SJCRH30 (cell line): ENCODE measurements at regions not wholly inside any gene's neighbourhood (a gene's known extent, or its start where the extent isn't known, plus 50 kb on each side); places are given as distances from the start of the nearest gene placed in this dataset.
A peak's percentile ranks its signal among the peaks of the same experiment; 100 is the strongest.

ENCODE experiments used
- DNase-seq, 2 experiments: peaks; one replicate each; pipeline ENCODE4 v3.0.0-alpha.2; 2015 to 2020
- H3K27ac ChIP-seq: fragments of 250-450 bp; sonication (Bioruptor Pico); 2 replicates; pipeline ENCODE4 v1.5.1; 2020; ENCODE audit warnings: mild to moderate bottlenecking, moderate library complexity
- H3K27me3 ChIP-seq: fragments of 250-450 bp; sonication (Bioruptor Pico); 2 replicates; pipeline ENCODE4 v1.5.1; 2020; ENCODE audit warnings: mild to moderate bottlenecking, moderate library complexity
- H3K36me3 ChIP-seq: fragments of 250-450 bp; sonication (Bioruptor Pico); 2 replicates; pipeline ENCODE4 v1.5.1; 2020; ENCODE audit warnings: mild to moderate bottlenecking, moderate library complexity
- H3K4me1 ChIP-seq: fragments of 250-450 bp; sonication (Bioruptor Pico); 2 replicates; pipeline ENCODE4 v1.5.1; 2020; ENCODE audit warnings: mild to moderate bottlenecking, moderate library complexity
- H3K4me3 ChIP-seq: fragments of 250-450 bp; sonication (Bioruptor Pico); 2 replicates; pipeline ENCODE4 v1.5.1; 2020; ENCODE audit warnings: mild to moderate bottlenecking, moderate library complexity
- H3K9me3 ChIP-seq: fragments of 250-450 bp; sonication (Bioruptor Pico); replicated peaks from 2 replicates; pipeline ENCODE4 v1.5.1; 2020; ENCODE audit warnings: mild to moderate bottlenecking, moderate library complexity

DNA sequence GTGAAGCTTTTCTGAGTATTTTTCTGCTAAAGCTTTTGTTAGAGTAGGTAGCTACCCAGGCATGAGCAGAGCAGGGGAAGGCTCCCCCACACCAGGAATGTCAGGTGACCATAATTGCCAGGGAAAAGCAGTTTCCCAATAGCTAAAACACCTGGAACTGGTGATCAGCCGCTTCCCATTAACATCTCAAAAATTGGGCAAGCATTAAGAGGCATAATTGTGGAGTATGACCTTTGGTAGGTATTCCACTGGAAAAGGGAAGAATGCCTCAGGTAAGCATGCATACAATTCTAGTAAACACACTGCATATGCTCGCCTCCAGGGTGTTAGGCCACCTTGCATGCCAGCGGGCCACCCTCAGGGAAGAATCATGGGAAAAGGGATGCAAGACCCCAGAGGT is 84.5 kb downstream of the CCR1 start:
- H3K27ac ChIP-seq, result no peak overlapping the region
- no peaks in the 10 kb centered on the region for H3K36me3 ChIP-seq
- H3K27me3 ChIP-seq, result no peaks in the 10 kb centered on the region
- H3K9me3 ChIP-seq, result no peaks in the 10 kb centered on the region; the same call in 1 of the 2 replicates
- H3K4me3 ChIP-seq, result no peak overlapping the region
- no peak for DNase-seq
- H3K4me1 ChIP-seq, result no peaks in the 10 kb centered on the region

DNA sequence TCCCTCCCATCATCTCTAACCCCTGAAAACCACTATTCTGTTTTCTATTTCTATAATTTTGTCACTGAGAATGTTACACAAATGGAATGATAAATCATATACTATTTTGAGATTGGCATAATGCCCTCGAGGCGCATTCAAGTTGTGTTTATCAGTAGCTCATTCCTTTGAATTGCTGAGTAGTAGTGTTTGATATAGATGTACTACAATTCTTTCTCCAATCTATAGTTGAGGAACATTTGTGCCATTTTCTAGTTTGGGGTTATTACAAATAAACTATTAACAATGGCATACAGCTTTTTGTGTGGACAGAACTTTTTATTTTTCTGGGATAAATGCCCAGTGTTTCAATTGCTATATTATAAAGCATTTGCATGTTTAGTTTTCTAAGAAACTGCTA is 86.0 kb downstream of the CCR1 start:
- no peaks in the 10 kb centered on the region; the same call in 1 of the 2 replicates for H3K9me3 ChIP-seq
- H3K4me3 ChIP-seq, result no peak overlapping the region
- no peaks in the 10 kb centered on the region for H3K36me3 ChIP-seq
- H3K27ac ChIP-seq, result no peak overlapping the region
- DNase-seq, result no peak
- H3K4me1 ChIP-seq, result no peaks in the 10 kb centered on the region
- H3K27me3 ChIP-seq, result no peaks in the 10 kb centered on the region

DNA sequence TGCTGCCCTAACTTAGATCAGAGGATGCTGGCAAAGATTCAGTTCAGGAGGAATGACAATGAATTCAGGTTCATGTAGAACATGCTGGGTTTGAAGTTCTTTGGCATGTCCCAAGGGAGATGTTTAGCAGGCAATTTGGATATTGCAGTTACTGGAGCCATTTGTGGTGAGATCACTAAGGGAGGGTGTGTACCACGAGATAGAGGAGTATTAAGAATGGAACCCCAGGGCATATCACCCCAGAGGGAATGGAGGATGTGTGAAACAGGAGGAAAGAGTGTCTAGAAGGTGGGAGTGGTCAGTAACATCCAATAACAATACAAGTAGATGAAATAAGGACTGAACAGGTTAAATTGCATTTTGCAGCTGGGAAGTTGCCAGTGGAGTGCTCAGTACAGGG is 87.1 kb downstream of the CCR1 start:
- no peaks in the 10 kb centered on the region for H3K36me3 ChIP-seq
- H3K9me3 ChIP-seq, result no peaks in the 10 kb centered on the region
- H3K27ac ChIP-seq, result no peak overlapping the region
- H3K4me3 ChIP-seq, result no peak overlapping the region
- DNase-seq, result no peak
- H3K4me1 ChIP-seq, result no peaks in the 10 kb centered on the region
- no peaks in the 10 kb centered on the region for H3K27me3 ChIP-seq

DNA sequence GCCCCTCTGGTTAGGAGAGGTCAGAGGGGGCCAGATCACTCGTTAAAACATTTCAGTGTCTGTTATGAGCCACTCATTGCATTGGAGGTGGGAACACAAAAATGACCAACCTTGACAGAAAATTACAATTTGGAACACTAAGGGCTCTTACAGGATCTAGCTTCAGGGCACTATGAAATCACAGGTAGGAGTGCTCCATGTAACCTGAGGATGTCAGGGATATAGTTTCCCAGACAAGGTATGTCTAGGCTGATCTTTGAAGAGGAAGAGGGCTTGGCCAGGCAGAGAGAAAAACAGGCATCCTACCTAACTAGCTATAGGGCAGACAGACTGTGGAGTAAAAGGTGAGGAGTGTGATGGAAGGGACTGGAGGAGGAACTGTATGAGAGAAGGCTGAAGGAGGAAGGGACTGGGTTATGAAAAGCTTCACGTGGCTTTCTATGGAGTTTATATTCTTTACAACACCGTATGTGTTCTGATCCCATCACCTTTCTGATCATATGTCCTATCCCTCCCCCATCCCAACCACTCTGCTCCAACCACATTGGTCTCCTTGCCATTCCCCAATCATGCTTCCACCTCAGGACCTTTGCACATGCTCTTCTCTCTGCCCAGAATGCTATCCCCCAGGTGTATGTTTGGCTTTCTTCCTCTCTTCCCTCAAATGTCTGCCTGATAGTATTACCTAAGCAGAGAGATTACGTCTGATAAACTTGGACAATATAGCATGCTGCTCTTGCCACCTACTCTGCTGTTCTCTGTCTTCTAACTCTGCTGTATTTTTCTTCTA is 88.2 kb downstream of the CCR1 start:
- Histone ChIP-seq H3K36me3 (no peaks in the 10 kb centered on the region), H3K9me3 (no peaks in the 10 kb centered on the region), H3K27me3 (no peaks in the 10 kb centered on the region), H3K4me1 (no peaks in the 10 kb centered on the region), H3K27ac (no peak overlapping the region), H3K4me3 (no peak overlapping the region)
- DNase-seq, result no peak

DNA sequence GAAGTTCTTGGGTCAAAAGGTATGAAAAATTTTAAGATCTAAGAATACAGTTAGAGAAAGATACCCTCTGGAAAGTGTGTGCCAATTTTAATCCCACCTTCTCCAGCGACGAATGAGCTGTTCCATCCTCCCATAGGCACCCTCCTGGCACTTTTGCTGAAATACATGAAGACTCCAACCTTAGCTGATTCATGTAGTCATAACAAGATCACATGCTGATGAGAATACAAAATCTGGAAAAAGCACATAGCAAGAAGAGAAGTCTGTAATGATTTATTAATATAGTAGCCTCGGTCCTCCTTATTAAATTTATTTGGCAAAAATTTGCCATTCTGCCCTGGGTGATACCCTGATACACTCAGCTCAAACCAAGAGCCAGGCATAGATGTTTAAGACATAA is 88.9 kb downstream of the CCR1 start:
- Histone ChIP-seq H3K36me3 (no peaks in the 10 kb centered on the region), H3K27me3 (no peaks in the 10 kb centered on the region), H3K27ac (no peak overlapping the region), H3K4me3 (no peak overlapping the region), H3K4me1 (no peaks in the 10 kb centered on the region), H3K9me3 (no peaks in the 10 kb centered on the region)
- no peak for DNase-seq

DNA sequence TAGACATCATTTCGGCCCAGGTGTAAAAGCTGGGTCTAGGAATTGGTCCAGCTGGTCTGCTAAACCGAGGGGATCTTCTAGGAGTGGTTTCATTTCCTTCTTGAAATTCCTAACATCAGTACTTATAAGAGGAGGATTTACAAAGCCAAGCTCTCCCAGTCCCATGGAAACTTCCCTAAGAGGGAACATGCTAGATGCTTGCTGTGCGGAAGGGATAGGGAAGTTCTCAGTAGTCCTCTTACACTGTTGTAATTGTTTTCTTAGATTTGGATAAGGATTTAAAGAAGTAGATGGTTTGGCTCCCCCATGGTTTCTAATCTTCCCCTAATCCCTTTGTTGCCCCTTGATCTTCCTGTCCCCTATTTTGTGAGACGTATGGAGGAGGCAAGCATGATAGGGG is 89.7 kb upstream of the XCR1 start:
- H3K4me3 ChIP-seq, result no peak overlapping the region
- H3K4me1 ChIP-seq, result no peaks in the 10 kb centered on the region
- H3K27me3 ChIP-seq, result no peaks in the 10 kb centered on the region
- H3K36me3 ChIP-seq, result no peaks in the 10 kb centered on the region
- H3K27ac ChIP-seq, result no peak overlapping the region
- no peak for DNase-seq
- H3K9me3 ChIP-seq, result no peaks in the 10 kb centered on the region

DNA sequence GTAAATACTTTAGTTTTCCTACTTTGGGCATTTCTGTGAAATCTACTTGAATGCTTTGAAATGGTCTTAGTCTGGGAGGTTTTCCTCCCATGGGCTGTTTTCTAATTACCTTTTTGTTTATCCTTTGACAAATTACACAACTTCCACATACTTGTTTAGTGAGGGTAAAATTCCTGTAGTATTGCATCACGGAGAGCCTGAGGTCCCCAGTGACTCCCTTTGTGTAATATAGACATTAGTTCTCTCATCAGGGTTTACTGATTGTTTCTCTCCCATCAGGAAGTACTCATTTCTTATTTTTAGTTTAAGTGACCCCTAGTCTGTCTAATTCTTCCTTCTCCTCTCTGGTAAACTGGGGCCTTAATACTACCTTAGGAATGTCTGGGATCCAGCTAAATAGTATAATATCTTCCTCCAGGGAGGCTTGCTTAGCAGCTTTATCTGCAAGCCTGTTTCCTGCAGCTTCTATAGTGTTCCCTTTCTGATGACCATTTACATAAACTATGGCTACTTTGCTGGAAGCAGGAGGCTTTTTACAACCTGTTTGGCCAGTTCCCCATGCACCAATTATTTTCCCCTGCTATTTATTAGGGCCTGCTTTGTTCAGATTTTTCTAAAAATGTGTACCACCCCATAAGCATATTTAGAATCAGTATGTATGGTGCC is 87.2 kb upstream of the XCR1 start:
- Histone ChIP-seq H3K27me3 (no peaks in the 10 kb centered on the region), H3K4me3 (no peak overlapping the region), H3K36me3 (no peaks in the 10 kb centered on the region), H3K4me1 (no peaks in the 10 kb centered on the region), H3K9me3 (no peaks in the 10 kb centered on the region), H3K27ac (no peak overlapping the region)
- no peak for DNase-seq

DNA sequence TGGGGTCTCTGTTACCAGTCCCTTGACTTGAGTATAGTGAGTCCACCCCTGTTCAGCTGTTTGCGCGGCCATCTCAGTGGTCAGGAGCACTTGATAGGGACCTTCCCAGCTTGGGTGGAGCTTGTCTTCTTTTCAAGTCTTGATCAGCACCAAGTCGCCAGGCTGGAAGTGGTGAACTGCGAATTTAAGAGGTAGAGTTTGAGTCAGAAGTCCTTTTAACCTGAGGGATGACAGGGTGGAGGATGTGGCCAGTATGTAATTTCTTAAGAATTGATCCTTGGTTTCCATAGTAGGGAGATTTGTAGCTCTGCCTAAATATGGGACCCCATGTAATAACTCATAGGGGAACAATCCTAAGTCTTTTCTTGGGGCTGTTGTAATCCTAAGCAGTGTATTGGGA is 86.3 kb upstream of the XCR1 start:
- Histone ChIP-seq H3K4me1 (no peaks in the 10 kb centered on the region), H3K36me3 (no peaks in the 10 kb centered on the region), H3K4me3 (no peak overlapping the region), H3K27me3 (no peaks in the 10 kb centered on the region), H3K27ac (no peak overlapping the region), H3K9me3 (no peaks in the 10 kb centered on the region)
- no peak for DNase-seq

DNA sequence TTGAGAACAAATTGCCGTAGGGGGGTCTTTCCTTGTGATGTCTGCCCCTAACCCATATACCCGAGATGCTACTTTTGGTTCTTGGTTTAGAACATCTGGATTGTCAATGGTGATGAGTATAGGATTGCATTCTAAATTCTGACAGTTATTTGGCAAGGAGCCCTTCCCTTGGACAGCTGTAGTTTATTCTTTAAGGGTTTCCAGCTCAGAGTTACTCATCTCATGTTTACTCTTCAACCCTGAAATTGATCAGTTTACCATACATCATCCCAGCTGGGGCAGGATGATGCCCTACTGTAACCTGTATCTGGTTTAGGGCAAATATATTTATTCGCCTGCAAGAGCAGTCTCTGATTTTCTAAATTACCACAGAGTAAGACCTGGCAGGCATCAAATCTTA is 85.7 kb upstream of the XCR1 start:
- Histone ChIP-seq H3K27ac (no peak overlapping the region), H3K4me3 (no peak overlapping the region), H3K9me3 (no peaks in the 10 kb centered on the region), H3K36me3 (no peaks in the 10 kb centered on the region), H3K27me3 (no peaks in the 10 kb centered on the region), H3K4me1 (no peaks in the 10 kb centered on the region)
- DNase-seq, result no peak

DNA sequence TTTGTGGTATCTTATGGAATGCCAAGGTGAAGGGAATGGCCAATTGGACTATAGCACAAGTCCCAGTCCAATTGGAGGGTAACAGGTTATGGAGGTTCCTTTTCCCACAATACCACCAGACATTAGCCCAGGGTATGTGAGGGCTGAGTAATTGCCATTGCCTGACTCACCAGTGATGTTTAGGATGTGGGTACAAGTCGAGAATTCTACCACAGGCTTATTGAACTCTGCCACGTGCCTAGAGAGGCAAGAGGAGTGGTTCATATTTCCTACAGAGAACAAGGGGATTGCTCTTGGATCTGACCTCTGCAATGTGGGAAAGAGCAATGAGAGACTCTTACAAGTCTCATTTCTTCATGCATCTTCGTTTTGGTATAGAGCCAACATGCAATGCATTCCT is 85.0 kb upstream of the XCR1 start:
- no peaks in the 10 kb centered on the region for H3K36me3 ChIP-seq
- H3K27ac ChIP-seq, result no peak overlapping the region
- DNase-seq, result no peak
- H3K9me3 ChIP-seq, result no peaks in the 10 kb centered on the region
- no peaks in the 10 kb centered on the region for H3K4me1 ChIP-seq
- H3K27me3 ChIP-seq, result no peaks in the 10 kb centered on the region
- H3K4me3 ChIP-seq, result no peak overlapping the region

DNA sequence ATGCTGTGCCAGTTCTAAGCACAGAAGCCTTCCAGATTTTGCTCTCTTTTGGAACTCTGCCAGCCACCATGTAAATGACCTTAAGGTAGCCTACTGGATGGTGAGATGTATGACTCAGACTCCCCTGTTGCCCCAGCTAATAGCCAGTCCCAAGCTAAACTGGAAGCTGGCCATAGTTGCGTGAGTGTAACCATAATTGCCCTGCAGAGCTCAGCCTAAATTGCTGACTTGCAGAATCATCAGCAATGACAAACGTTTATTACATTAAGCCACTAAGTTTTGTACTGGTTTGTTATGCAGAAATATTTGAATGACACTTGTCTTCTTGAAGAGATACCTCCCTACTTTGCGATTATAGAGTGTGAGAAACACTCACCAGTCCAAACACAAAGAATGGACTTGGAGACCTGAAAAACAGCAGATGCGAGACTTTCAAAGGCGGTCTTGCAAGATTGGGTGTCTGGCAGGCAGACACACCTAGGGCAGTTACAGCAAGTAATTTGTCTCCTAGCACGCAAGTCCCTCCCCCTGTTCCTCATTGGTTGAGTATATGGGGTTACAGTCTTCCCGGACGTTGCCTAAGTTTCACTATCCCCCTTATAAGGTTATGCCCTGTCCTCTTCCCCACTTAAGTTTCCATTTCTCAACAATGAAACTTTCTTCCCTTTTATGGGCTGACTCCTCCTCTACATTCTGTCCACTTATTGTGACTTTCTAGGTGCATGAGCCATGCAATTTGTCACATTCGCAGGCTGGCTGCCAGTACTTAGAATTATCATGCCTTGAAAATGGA is 83.6 kb upstream of the XCR1 start:
- peak in 1 of 2 experiments; percentile 18 for DNase-seq
- H3K4me3 ChIP-seq, result no peak overlapping the region
- H3K4me1 ChIP-seq, result no peaks in the 10 kb centered on the region
- H3K9me3 ChIP-seq, result no peaks in the 10 kb centered on the region
- no peaks in the 10 kb centered on the region for H3K36me3 ChIP-seq
- H3K27ac ChIP-seq, result no peak overlapping the region
- H3K27me3 ChIP-seq, result no peaks in the 10 kb centered on the region

DNA sequence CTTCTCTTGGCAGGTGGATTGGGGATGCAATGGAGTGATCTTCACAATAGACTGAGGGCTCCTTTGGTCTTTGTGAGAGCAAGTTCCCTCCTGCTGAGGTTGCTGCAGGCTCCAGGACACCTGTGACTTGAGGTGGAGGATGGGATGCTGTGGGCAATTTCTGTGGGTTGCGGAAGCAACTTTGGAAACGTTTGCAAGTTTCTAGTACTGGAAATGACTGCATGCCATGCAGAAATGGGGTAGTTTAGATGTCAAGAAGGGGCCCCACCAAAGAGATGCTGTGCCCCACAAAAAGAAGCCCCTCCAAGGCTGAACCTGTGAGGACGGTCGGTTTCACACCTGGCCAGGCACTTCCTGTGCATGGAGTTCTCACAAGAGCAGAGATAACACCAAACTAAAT is 80.4 kb upstream of the XCR1 start:
- H3K4me1 ChIP-seq, result no peaks in the 10 kb centered on the region
- H3K9me3 ChIP-seq, result no peaks in the 10 kb centered on the region
- no peaks in the 10 kb centered on the region for H3K27me3 ChIP-seq
- no peak for DNase-seq
- no peak overlapping the region for H3K4me3 ChIP-seq
- H3K36me3 ChIP-seq, result no peaks in the 10 kb centered on the region
- no peak overlapping the region for H3K27ac ChIP-seq

DNA sequence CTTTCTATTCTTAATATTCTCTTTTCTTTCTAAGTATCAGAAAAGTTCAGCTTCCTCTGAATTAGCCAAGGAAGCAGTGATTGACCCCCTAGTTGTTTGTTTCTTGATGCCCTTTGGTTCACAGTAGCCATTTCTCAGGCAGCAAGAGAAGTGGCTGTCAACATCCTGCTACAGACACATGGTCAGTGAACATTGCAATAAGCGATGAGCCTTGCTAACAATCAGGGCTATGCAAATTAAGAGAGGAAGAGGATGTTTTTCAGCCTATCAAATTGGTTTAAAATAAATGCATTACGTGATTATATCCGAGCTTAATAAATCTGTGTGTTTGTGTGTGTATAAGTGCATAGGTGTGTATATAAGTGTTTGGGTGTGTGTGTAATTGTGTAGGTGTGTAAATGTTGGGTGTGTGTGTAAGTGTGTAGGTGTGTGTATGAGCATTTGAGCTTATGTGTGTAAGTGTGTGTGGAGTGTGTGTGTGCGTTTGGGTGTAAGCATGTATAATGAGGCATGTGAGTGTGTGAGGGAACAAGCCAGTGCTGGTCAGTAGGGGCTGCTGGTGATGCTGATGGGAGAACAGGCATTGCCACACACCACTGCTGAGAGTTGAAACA is 78.1 kb upstream of the XCR1 start:
- H3K36me3 ChIP-seq, result no peaks in the 10 kb centered on the region
- no peak for DNase-seq
- no peak overlapping the region for H3K27ac ChIP-seq
- H3K4me3 ChIP-seq, result no peak overlapping the region
- H3K27me3 ChIP-seq, result no peaks in the 10 kb centered on the region
- H3K9me3 ChIP-seq, result no peaks in the 10 kb centered on the region
- H3K4me1 ChIP-seq, result no peaks in the 10 kb centered on the region

DNA sequence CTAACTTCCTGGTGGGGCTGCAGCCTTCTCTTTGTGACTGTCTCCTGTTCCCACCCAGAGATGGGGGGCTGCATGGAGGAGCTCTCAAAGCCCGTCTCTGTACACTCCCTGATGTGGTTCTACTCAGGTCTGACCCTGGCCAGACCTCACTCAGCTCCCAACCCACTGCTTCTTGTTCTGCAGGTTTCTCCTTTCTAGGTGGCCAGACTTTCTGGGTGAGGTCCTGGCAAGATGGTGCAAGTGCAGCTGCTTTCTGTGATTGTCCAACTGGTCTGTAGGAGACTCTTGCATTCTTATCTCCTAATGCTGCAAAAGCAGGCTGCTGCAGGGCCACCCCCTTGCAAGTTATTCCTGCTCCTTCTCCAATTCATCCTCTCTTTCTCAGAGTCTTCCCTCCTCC is 77.4 kb upstream of the XCR1 start:
- no peak overlapping the region for H3K4me3 ChIP-seq
- H3K36me3 ChIP-seq, result no peaks in the 10 kb centered on the region
- H3K27ac ChIP-seq, result no peak overlapping the region
- no peaks in the 10 kb centered on the region for H3K27me3 ChIP-seq
- no peaks in the 10 kb centered on the region for H3K4me1 ChIP-seq
- no peak for DNase-seq
- H3K9me3 ChIP-seq, result no peaks in the 10 kb centered on the region

DNA sequence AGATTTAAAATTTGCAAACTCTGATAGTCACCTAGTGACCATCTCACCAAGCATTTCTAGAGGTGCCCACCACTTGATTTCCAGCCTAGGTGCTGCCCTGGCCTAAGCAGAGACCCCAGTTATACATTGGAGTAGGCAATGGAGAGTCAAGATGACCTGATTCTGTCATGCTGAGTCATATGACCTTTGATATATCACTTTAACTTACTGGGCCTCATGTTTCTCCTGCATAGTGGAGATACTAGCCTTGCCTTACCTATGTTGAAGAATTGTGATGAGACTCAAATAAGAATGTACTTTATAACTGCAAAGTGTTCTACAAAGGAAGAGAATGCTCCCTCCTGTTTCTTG is 75.5 kb upstream of the XCR1 start:
- H3K9me3 ChIP-seq, result no peaks in the 10 kb centered on the region
- no peak overlapping the region for H3K4me3 ChIP-seq
- H3K27me3 ChIP-seq, result no peaks in the 10 kb centered on the region
- no peaks in the 10 kb centered on the region for H3K4me1 ChIP-seq
- H3K36me3 ChIP-seq, result no peaks in the 10 kb centered on the region
- H3K27ac ChIP-seq, result no peak overlapping the region
- no peak for DNase-seq
